Caki2 (cell line): ENCODE measurements at regions not wholly inside any gene's neighbourhood (a gene's known extent, or its start where the extent isn't known, plus 50 kb on each side); places are given as distances from the start of the nearest gene placed in this dataset.

Source experiments
- DNase-seq: peaks from one replicate; pipeline ENCODE4 v3.0.0-alpha.2; 2015; ENCODE audit warnings: low read depth
- in situ Hi-C: cut with HindIII; loops from 2 replicates; pipeline ENCODE4 v1.10.0; 2016; ENCODE audit warnings: low sequenced_read_pairs, low pct_unique_long_range_greater_than_20kb, mixed read lengths

GRCh38 chr6:133730881-133731280 lies 158.0 kb upstream of the TCF21 start:
- in situ Hi-C loops, result no loop called here
- DNase-seq, result no peak

DNA sequence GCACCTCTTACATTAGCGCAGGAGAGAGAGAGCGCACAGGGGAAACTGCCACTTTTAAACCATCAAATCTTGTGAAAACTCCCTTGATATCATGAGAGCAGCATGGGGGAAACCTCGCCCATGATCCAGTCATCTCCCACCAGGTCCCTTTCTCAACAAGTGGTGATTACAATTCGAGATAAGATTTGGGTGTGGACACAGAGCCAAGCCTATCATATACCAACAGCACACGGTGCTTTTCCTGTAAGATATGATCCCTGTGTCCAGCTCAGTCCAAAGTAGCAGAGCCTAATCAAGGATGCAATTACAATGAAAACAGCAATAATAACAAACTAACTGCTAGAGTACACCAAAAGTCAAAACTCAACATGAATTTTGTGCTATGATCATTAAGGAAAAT lies 148.7 kb upstream of the TCF21 start:
- no peak for DNase-seq
- in situ Hi-C loops, result no loop called here

DNA sequence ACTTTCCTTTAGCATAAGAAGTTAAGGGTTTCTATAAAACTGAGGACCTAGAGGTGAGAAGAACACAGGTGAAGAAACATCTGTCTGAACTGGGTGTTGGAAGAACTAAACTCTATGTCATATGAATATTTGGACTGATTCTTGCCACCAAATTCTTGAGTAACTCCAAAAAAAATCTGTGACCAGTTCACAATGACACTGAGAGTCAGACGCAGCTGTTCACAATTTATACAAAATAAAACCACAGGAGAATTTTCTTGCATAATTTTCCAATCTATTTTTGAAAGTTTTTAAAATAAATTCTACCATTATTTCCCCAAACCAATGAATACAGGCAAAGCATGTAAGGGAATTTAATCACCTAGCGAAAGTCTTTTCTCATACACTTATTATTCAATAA lies 148.1 kb upstream of the TCF21 start:
- in situ Hi-C loops, result no loop called here

GRCh38 chr6:133741375-133741861 lies 147.5 kb upstream of the TCF21 start:
- peak; percentile 84 for DNase-seq
- in situ Hi-C loops, result no loop called here

More for the DNA sequence above, 148.1 kb upstream of the TCF21 start:
- DNase-seq, result no peak

GRCh38 chr6:133743621-133744020 lies 145.3 kb upstream of the TCF21 start:
- in situ Hi-C loops, result no loop called here
- DNase-seq, result no peak

- in situ Hi-C loops, result no loop called here
- no peak for DNase-seq
Measured at GRCh38 chr6:133746417-133746770, 142.5 kb upstream of the TCF21 start.

DNA sequence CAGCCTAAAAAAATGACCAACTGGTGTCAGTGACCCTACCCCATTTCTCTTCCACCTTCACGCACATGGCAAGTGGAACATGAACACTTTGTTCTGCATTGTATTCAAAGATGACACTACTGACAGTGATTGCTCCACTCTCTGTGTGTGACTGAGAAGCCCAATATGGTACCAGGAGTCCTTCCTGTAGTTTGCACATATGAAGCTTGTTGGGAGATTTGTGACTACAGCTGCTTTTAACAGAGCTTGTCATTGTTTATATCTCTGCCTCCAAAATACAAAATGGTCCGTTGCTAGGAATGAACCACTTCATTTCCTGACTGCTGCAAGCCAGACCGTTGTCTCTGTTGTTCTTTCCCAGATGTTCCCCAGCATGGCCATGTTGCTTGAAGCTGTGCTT lies 140.3 kb upstream of the TCF21 start:
- in situ Hi-C loops, result no loop called here
- no peak for DNase-seq

GRCh38 chr6:133749427-133749826 lies 139.5 kb upstream of the TCF21 start:
- in situ Hi-C loops, result no loop called here
- no peak for DNase-seq

- in situ Hi-C loops, result no loop called here
- no peak for DNase-seq
Measured at GRCh38 chr6:133752129-133752528, 136.8 kb upstream of the TCF21 start.

DNA sequence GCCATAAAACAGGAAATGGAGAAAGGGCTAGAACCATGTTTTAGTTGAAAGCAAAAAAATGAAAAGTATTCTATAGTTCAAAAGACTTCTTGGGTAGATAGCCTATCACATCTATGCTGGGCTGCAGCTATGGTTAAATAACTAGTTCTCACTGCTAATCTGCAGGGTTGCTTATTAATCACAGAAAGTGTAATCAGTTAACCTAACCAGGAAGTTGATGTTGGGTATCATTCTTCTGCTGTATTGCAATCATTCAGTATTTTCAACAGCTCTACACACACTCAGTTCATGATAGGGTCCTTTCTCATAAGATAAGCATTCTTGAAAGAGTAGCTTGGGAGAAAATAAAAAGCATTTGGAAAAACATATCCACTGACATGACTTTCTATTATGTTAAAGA lies 135.2 kb upstream of the TCF21 start:
- no peak for DNase-seq
- in situ Hi-C loops, result no loop called here

- no peak for DNase-seq
- in situ Hi-C loops, result no loop called here
Measured at GRCh38 chr6:133754298-133754697, 134.6 kb upstream of the TCF21 start.

DNA sequence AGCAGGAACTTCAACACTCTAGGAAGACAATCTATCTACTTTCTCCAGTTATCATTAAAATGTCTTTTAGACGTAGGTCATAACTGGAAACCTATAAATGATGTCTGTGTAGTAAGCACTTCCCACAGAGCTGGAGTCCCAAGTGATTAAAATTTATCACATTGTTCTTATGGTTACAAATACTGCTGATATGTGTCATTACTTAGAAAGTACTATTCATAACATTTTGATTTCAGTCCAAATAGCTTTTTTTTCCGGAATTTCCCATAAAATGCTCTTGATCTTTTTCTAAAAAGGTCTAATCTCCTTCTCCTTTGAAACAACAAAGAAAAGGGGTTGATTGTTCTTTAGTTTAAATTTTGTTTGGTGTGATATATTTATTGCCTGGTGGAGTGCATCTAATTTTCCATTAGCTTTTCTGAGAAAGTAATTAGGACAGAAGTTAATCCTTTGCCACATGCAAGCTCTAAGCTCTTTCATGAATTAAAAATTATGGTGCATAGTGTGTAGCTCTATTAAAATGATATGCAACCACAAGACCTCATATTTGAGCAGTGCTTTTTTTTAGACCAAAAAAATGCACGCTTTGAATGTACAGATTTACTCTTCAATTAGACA lies 132.7 kb upstream of the TCF21 start:
- in situ Hi-C loops, result no loop called here

DNA sequence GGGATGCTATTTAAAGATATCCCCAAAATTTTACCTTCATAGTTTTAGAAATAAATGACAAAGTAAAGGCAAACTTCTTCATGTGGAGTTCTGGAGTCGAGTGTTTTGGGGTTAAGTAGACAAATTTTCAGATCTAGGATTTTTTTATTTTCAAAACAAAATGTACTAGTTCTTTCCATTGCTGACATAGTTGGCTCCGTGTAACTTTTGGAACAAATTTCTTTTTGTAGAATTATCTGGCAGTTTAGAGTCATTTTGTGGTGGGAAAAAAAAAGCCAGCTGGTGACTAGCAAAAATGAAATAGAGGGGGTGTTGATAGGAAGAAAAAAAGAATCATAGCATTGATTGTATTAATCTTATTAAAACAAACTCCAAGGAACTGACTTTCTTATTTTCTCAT lies 131.6 kb upstream of the TCF21 start:
- no peak for DNase-seq
- in situ Hi-C loops, result no loop called here

More for the DNA sequence above, 132.7 kb upstream of the TCF21 start:
- no peak for DNase-seq

- in situ Hi-C loops, result no loop called here
- peak; percentile 25 for DNase-seq
Measured at GRCh38 chr6:133758815-133759335, 130.0 kb upstream of the TCF21 start.

DNA sequence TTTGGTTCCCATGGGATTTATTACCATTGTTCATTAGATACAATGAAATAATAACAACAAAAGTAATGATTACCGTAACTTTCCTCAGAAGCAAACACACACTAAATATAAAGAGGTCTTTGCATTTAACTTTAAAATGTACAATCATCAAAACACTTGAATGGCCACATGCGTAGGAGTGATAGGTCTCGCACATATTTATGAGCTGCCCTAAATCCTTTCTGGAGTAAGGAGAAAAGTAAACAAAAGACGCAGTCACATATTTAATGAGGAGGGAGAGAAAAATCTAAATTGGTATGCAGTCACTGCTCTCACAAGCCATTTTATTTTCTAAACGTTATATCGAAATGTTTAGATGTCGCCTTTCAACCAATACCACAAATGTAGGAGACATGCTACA lies 129.4 kb upstream of the TCF21 start:
- DNase-seq, result no peak
- in situ Hi-C loops, result no loop called here

DNA sequence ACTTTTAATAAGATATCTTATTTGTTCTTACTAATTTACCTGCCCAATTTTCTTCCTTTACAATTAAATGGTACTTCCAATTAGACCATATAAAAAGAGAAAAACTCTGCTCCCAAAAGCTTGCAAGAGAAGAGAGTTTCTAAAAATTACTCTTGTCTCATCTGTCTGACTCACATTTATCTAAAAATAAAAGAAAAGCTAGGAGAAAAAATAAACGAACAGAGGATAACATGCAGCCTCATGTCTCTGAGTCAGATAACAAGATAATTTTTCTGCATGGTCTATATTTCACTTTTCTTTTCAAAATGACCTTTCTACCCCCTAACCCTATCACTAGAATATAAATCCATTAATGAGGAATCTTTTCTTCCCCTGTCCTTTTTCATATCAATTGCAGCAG lies 127.2 kb upstream of the TCF21 start:
- no peak for DNase-seq
- in situ Hi-C loops, result no loop called here

DNA sequence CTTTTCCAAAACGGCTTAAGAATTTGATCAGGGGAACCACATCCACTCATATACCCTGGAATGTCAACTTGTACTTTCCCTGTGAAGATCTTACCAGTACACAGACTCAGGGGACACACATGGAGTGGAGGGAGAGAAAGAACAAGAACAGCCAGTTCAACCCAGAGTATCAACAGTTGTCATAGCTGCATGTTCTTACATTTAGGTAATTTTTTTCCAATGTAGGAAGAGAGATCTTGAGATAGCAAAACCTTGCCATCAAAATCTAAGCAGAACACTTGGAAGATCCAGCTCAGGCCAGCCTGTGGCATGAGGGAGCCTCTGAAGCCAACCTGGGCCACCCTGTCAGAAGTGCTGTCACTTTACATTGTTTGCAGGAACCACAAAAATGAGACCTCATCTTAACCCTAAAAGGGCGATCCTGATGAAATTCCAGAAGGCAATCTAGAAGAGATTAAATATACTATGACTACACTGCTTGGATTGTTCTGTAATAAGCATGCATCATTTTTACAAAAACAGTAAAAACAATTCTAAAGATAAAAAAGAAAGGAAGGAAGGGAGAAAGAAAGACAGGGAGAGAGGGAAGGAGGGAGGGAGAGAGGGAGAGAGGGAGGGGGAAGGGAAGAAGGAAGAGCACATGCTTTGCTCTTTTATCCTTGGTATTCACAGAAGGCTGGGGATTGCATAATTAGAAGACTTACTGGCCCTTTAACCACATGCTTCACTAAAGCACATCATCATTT lies 124.7 kb upstream of the TCF21 start:
- in situ Hi-C loops, result no loop called here
- no peak for DNase-seq

GRCh38 chr6:133764754-133765208 lies 124.1 kb upstream of the TCF21 start:
- in situ Hi-C loops, result no loop called here
- DNase-seq, result no peak

DNA sequence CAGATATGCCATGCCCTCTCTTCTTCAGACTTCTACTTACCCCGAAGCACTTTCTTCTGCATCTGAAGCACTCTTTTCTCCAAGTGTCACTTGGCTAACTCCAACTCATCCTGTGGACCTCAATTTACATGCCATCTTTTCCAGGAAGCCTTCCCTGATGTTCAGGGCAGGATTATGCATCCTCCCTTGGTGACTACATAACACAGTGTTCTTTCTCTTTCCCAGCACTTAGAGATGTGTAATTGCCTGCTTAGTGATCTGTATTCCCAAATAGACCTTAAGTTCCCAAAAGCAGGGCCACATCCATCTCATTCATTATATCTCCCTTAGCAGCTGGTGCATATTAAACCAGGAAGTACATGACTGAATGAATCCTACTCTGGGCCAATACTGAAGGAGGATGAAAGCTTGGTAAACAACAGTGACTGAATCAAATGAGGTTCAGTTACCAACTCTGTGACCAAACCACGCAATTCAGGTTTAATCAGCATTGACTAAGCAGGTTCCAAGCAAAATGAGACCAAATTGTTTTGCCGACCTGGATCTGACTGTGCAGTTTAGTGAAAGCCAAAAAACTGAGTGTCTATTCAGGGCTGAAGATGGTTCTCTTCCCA lies 121.4 kb upstream of the TCF21 start:
- no peak for DNase-seq
- in situ Hi-C loops, result no loop called here
